Heart left ventricle (tissue), 13 donors: ENCODE measurements at regions not wholly inside any gene's neighbourhood (a gene's known extent, or its start where the extent isn't known, plus 50 kb on each side); places are given as distances from the start of the nearest gene placed in this dataset.

ENCODE experiments used
- CTCF ChIP-seq, 12 donors: fragments of 200-600 bp; sonication (generic) in 4 of 12; IDR thresholded peaks; one replicate each; pipeline versions ENCODE4 v1.5.0 to v1.8.0; 2018 to 2022; ENCODE audit warnings: antibody characterized with exemption in 12 of 12, mild to moderate bottlenecking in 5 of 12
- POLR2A ChIP-seq, 2 donors: fragments of 450-650 bp; IDR thresholded peaks; one replicate each; pipeline ENCODE4 v1.6.1; 2017; ENCODE audit warnings: antibody characterized with exemption in 2 of 2, mild to moderate bottlenecking in 2 of 2, moderate library complexity in 2 of 2
- donor health status: ischemic (EF 13 %, LVEDD 7.1; RV severe dilation, severe dysfunction).
- donor health status: DM: no; HTN: yes; CAD: no.
- donor health status: DM: no; HTN: no; CAD: no.
- donor health status: ischemic (EF 25% LVEDD 6.9; RV normal size, moderate dysfunction).
- donor health status: ischemic (EF 25% LVEDD 5.7; RV mildly dilated, moderate dysfunction).
- donor health status: ischemic (EF 35%, LVEDD 5.7; RV mildly dilated, moderate dysfunction).
- donor health status: nonischemic (EF 11% LVEDD 7.7; RV severe dilation, severe dysfunction).
- donor health status: DM: yes; HTN: yes; CAD: no.
- donor health status: PGD.
- donor health status: ischemic (EF 29% LVEDD 5.4; RV normal size, mild dysfunction).
- donor health status: nonischemic (EF 23%, LVEDD 6.1; RV moderate dilation, normal function).

GRCh38 chr5:28374492-28374967, 1336.1 kb upstream of the CDH9 start:
- TF ChIP-seq CTCF (IDR thresholded peaks at IDR 0.05) (no peak), POLR2A (IDR thresholded peaks at IDR 0.05) (no peak)
